ENCODE measurements at regions not wholly inside any gene's neighbourhood (a gene's known extent, or its start where the extent isn't known, plus 50 kb on each side); places are given as distances from the start of the nearest gene placed in this dataset.

GRCh38 chr2:142596334-142597088 is 281.0 kb upstream of the KYNU start (continued):
- no peak for TF ChIP-seq PHF8 (conservative IDR thresholded peaks at IDR 0.05; ENCODE audit: low read depth, low read length)
- TF ChIP-seq CREB1 (IDR thresholded peaks at IDR 0.05): no peak
- TF ChIP-seq HDAC6 (IDR thresholded peaks at IDR 0.05; ENCODE audit: low read depth, low read length): no peak
- TF ChIP-seq CBX8 (IDR thresholded peaks at IDR 0.05; ENCODE audit: borderline replicate concordance, low read depth, low read length): no peak
- TF ChIP-seq SIX5 (IDR thresholded peaks at IDR 0.05; ENCODE audit: low read depth, low read length): no peak

Data from H1 (cell line).